ENCODE measurements at regions not wholly inside any gene's neighbourhood (a gene's known extent, or its start where the extent isn't known, plus 50 kb on each side); places are given as distances from the start of the nearest gene placed in this dataset.

GRCh38 chr9:89961616-89962341 is 357.0 kb downstream of the GADD45G start:
- peaks cover 47% of the 10 kb centered on the region for H3K4me1 Mint-ChIP-seq

GRCh38 chr9:89963280-89963679 is 358.5 kb downstream of the GADD45G start:
- peak overlapping the region in 3 of 7 donors; percentile 3 to 61 (median 26) for H3K27ac Mint-ChIP-seq
- Histone ChIP-seq H3K79me2 (ENCODE audit: insufficient read depth, low read length) (no peaks in the 10 kb centered on the region), H4K20me1 (ENCODE audit: insufficient read depth, low read length) (no peaks in the 10 kb centered on the region), H3K36me3 (replicated peaks in 1 of 2; ENCODE audit: control insufficient read depth in 1 of 2, insufficient read depth in 2 of 2, low read length in 2 of 2) (no peaks in the 10 kb centered on the region), H2AFZ (ENCODE audit: insufficient read depth, low read depth, low read length, poor library complexity, severe bottlenecking) (peak overlapping the region; percentile 86), H3K4me1 (ENCODE audit: control insufficient read depth in 1 of 2, insufficient read depth in 2 of 2, low read length in 2 of 2) (peaks cover 41% of the 10 kb centered on the region in 2 donors), H3K9ac (ENCODE audit: insufficient read depth, low read length, poor library complexity, severe bottlenecking) (no peak overlapping the region), H3K9me3 (replicated peaks in 1 of 2; ENCODE audit: control insufficient read depth in 1 of 2, insufficient read depth in 1 of 2, low read length in 2 of 2) (no peaks in the 10 kb centered on the region), H3K4me3 (replicated peaks in 1 of 3; ENCODE audit: low read depth in 2 of 3, low read length in 3 of 3) (no peak overlapping the region), H3K27ac (ENCODE audit: low read depth in 1 of 2, low read length in 2 of 2) (peak overlapping the region; percentile 61 to 82), H3K27me3 (ENCODE audit: control insufficient read depth in 2 of 2, insufficient read depth in 2 of 2, low read length in 2 of 2) (no peaks in the 10 kb centered on the region), H3K4me2 (replicated peaks; ENCODE audit: extremely low read depth, low read length, poor library complexity, severe bottlenecking) (no peak overlapping the region)
- H3K4me1 Mint-ChIP-seq = peaks cover 47% of the 10 kb centered on the region
- no peak overlapping the region for H3K4me3 Mint-ChIP-seq
- 97% methylated on average over 3 of the region's 3 CpGs for WGBS (ENCODE audit: insufficient coverage)
- H3K27me3 Mint-ChIP-seq (ENCODE audit: low read depth in 3 of 3) = peaks cover 0 to 5% (median 0%) of the 10 kb centered on the region in 3 donors
- TF ChIP-seq, protein P1, sequence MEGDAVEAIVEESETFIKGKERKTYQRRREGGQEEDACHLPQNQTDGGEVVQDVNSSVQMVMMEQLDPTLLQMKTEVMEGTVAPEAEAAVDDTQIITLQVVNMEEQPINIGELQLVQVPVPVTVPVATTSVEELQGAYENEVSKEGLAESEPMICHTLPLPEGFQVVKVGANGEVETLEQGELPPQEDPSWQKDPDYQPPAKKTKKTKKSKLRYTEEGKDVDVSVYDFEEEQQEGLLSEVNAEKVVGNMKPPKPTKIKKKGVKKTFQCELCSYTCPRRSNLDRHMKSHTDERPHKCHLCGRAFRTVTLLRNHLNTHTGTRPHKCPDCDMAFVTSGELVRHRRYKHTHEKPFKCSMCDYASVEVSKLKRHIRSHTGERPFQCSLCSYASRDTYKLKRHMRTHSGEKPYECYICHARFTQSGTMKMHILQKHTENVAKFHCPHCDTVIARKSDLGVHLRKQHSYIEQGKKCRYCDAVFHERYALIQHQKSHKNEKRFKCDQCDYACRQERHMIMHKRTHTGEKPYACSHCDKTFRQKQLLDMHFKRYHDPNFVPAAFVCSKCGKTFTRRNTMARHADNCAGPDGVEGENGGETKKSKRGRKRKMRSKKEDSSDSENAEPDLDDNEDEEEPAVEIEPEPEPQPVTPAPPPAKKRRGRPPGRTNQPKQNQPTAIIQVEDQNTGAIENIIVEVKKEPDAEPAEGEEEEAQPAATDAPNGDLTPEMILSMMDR (IDR thresholded peaks at IDR 0.05) = no peak
- intact Hi-C loops (cut with micrococcal nuclease) = no loop called here
- no peak for DNase-seq
- H3K36me3 Mint-ChIP-seq = no peaks in the 10 kb centered on the region
- H3K9me3 Mint-ChIP-seq = no peaks in the 10 kb centered on the region

More at GRCh38 chr9:89961616-89962341, 357.0 kb downstream of the GADD45G start:
- H3K4me3 ChIP-seq (replicated peaks in 1 of 3; ENCODE audit: low read depth in 2 of 3, low read length in 3 of 3) = peak overlapping the region in 2 of 3 experiments; percentile 42 to 69
- Mint-ChIP-seq H3K36me3 (no peaks in the 10 kb centered on the region), H3K9me3 (no peaks in the 10 kb centered on the region), H3K4me3 (peak overlapping the region; percentile 52 to 83), H3K27ac (peak overlapping the region; percentile 49 to 89 (median 85)), H3K27me3 (ENCODE audit: low read depth in 3 of 3) (peaks cover 0 to 4% (median 1%) of the 10 kb centered on the region in 3 donors)
- 35% methylated on average over 6 of the region's 9 CpGs for WGBS (ENCODE audit: insufficient coverage)
- peak overlapping the region; percentile 51 for H3K9ac ChIP-seq (ENCODE audit: insufficient read depth, low read length, poor library complexity, severe bottlenecking)
- no peaks in the 10 kb centered on the region for H3K9me3 ChIP-seq (replicated peaks in 1 of 2; ENCODE audit: control insufficient read depth in 1 of 2, insufficient read depth in 1 of 2, low read length in 2 of 2)
- peak overlapping the region; percentile 61 to 82 for H3K27ac ChIP-seq (ENCODE audit: low read depth in 1 of 2, low read length in 2 of 2)
- H4K20me1 ChIP-seq (ENCODE audit: insufficient read depth, low read length) = no peaks in the 10 kb centered on the region
- no peaks in the 10 kb centered on the region for H3K79me2 ChIP-seq (ENCODE audit: insufficient read depth, low read length)
- TF ChIP-seq, protein P1 (IDR thresholded peaks at IDR 0.05) = no peak
- no peaks in the 10 kb centered on the region for H3K36me3 ChIP-seq (replicated peaks in 1 of 2; ENCODE audit: control insufficient read depth in 1 of 2, insufficient read depth in 2 of 2, low read length in 2 of 2)
- H3K4me2 ChIP-seq (replicated peaks; ENCODE audit: extremely low read depth, low read length, poor library complexity, severe bottlenecking) = peak overlapping the region; percentile 72
- H3K27me3 ChIP-seq (ENCODE audit: control insufficient read depth in 2 of 2, insufficient read depth in 2 of 2, low read length in 2 of 2) = no peaks in the 10 kb centered on the region
- H3K4me1 ChIP-seq (ENCODE audit: control insufficient read depth in 1 of 2, insufficient read depth in 2 of 2, low read length in 2 of 2) = peaks cover 41% of the 10 kb centered on the region in 2 donors
- H2AFZ ChIP-seq (ENCODE audit: insufficient read depth, low read depth, low read length, poor library complexity, severe bottlenecking) = peak overlapping the region; percentile 86
- DNase-seq = peak; percentile 11 to 21 (median 15)
- intact Hi-C loops (cut with micrococcal nuclease) = no loop called here
